GM18868 (cell line): ENCODE measurements at regions not wholly inside any gene's neighbourhood (a gene's known extent, or its start where the extent isn't known, plus 50 kb on each side); places are given as distances from the start of the nearest gene placed in this dataset.

Experiments
- ATAC-seq: cut with Tn5 transposase; IDR thresholded peaks from one replicate; pipeline ENCODE4 v1.9.1; 2021; ENCODE audit warnings: mild to moderate bottlenecking, moderate library complexity; ENCODE audit not compliant: unreplicated experiment

DNA sequence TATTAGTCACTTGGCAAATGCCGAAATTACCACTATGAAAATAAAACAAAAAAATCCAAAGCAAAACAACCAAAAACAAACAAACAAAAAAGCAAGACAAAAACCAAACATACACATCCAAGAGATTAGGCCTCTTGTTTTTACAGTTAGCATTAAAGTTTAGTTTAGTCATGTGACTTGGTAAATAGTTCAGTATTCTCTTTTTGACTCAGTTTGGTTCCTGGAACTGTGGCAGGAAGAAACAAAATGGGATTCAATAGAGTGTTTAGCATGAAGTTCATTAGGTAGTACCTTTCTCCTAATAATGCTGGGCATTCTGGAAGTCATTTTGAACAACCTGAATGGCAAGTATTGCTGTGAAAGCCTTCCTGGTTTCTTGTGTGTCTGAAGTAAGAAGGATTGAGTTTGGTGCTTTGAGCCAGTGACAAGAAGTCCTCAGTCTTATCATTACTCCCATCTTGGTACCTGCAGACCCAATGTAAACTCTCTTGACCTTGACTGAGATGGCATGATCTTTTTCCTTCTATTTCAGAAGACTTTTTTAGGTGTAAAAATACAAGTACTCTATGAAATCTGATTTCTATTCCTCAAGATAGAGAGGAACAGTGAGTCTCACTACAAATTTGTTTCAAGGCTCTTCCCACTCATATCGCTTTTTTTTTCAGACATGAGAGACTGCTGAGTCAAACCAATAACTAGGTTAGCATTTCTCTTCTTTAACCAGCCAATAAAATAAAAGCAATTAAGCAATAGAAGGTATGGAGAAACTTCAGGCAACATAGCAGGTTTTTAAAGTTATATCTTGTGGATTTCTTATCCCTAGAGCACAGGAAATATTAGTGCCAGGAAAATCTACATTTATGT is 223.6 kb upstream of the PREP start:
- peak; percentile 59 for ATAC-seq

DNA sequence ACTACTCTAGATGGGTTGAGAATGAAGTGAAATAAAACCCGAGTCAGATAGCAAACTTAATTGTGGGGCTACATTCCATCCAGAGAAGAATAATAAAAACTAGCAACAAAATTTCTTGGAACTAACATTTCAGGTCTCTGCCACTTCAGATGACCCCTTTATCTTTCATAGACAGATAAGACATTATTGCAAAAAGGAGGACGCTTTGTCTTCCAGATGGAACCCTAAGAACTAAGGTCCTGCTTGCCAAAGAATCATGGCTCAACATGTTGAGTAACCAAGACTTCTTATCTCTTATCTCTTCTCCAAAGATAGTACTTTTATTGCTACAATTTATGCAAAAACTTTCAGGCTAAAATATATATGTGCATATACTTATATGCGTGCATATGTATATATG is 221.1 kb upstream of the PREP start:
- ATAC-seq = no peak

DNA sequence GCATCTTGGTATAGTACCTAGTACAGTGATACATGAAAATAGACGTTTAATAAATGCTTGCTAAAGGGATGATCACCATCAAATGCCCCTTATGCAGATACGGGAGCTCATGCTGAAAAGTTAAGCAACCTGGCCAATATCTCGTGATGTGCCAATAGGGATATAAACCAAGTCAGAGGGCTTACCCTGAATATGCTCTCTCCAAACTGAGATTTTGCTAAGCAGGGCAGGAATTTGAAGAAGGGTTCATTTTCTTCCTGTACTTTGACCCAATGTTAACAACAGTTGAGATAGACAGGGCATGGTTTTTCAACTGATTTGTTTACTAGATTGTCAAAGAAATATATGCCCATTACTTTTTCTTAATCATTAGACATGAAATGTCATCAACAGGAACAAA is 219.3 kb upstream of the PREP start:
- ATAC-seq = no peak

DNA sequence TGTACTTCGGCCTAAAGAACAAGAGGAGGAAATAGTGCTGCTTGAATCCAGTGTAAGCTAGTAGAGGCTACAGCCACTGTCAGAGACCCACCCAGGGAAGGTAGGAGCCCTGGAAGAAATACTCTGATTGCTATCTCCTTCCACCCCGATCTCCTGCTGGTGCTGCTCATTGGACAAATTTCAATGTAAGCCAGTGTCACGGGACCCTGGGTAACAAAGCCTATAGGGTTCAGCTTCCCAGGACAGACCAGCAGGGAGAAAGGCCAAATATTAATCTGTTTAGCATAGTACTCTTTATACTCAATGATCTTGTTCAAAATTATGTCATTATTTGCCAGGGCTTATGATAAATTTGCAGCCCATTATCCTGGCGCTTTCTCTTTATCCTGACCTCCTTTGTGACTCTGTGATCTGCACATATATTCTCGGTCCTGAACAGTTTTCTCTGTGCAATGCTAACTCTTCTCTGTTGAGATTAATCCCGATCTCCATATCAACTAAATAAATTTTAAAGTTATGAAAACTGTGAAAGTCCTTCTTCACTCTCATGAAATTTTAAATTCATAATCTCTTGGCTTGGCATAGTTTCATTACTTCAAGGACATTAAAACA is 218.8 kb upstream of the PREP start:
- no peak for ATAC-seq

DNA sequence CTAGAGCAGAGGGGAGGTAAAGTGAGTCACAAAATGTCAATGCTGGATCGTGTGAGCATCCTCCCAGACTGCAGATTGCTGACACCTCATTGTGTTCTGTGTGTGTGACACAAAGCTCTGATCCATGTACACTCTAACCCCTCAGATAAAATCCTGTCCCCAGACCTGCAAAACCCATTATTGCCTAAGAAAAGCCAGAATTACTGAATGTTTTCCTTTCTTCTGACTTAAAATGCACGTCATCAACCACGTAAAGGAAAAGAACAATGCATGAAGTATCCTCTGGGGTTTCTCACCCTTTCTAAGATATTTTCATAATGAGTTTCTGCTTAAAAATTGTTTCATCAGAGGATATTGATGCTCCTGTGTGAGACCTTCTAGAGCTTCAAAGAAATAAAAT is 218.0 kb upstream of the PREP start:
- ATAC-seq = no peak

DNA sequence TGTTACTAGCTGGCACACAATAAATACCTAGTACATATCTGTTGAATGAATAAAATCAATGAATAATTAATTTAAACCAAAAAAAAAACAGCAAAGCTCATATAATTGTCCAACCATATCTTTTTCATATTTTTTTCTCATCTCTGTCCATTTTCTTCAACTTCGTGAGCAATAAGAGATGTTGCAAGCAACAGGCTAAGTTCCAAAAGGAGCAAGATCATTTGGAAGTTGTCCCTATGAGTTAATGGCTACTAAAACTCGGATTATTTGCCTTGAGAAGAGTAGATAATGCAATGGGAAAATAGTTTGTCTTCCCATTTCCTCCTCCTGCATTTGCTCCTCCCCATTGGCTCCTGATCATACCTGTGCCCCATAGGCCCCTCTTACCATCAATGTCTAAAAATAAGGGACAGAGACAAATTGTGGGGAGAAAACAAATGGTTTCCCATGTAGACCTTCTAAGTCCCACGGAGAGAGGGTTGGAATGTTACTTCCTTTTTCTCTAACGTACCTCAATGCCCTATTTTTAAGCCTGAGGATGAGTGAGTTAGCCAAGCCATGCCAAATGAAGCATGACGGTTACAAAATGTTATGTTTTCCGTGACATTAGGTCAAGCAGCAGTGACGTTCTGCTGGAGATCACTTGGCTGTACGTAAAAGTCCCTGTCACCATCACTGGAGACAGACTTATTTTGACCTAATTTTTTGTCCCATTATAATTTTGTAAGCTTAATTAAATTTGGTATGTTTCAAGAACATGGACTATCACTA is 217.3 kb upstream of the PREP start:
- ATAC-seq = no peak

DNA sequence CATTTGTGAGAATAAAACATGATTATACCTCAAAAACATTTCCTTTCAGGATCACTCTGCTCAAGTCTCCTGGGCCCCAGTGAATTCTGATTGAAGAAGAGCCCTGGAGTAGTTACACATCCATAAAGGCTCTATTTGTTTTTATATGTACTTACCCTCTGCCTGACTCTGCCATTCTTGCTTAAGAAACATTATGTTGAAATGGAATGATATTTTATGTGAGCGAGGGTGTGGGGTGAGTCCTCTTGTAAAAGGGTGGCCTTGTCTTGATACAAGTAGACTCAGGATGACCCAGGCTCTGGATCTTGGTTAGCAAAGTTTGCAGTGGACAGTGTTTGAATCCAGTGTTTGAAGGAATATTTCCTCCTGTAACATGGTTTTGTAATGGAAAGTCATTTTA is 215.4 kb upstream of the PREP start:
- no peak for ATAC-seq

DNA sequence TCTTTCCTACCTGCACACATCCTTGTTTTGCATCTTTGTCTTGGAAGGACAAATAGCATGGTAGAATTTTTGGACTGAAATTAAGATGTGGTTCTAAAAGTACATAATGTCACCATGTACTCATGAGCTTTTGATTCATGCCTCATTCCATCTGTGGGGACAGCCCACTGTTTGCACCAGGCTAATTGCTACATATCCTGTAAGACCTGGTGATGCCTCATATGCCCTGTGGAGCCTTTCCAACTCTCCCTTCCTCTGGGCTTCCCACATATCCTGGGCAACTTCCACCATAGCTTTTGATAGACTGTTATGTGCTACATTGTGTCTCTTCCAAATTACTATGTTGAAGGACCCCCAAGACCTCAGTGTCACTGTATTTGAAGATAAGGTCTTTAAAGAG is 213.6 kb upstream of the PREP start:
- no peak for ATAC-seq

DNA sequence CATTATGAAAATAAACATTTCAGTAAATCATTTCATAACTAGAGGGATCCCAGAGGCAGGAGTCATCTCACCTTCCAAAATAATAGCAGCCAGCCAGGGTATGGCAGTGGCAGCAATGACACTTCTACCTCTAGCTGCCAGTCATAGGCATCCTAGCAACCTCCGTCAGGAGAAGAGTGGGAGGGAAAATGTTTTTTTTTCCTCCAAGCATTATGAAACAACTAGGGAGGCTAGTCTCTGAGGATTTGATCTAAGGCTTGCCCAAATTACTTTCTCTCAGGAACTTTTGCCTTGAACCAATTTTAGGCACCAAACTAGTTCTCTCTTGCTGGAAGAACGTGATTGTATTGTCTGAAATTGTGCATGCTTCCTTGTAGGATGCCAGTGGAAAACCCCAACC is 208.7 kb upstream of the PREP start:
- ATAC-seq = no peak

DNA sequence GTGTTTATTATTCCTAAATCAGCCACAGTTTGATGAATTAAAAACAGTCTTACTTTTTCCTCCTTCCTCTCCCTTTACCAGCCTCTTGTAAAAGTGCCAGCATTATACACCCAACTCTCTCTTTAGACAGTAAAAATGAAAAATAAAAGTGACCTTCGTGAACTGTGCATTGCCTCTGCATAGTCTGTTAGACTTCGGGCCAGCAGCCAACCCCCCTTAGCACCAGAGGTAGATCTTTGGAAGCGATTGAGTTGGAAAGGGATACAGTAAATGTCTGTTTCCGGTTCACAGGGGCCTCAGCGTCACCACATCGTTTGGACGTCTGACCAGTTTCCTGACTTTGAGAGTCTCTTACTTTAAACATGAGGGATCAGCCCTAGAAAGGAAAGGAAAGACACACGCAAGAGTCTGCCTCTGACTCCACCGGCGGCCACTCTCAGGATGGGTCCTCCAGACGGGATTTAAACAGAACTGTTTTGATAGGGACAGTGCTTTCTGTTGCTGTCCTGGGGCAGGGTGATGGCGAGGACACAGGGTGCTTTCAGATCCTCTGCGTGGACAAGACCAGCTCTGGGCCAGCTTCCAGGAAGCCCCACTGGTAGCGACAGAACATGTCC is 206.6 kb upstream of the PREP start:
- no peak for ATAC-seq

DNA sequence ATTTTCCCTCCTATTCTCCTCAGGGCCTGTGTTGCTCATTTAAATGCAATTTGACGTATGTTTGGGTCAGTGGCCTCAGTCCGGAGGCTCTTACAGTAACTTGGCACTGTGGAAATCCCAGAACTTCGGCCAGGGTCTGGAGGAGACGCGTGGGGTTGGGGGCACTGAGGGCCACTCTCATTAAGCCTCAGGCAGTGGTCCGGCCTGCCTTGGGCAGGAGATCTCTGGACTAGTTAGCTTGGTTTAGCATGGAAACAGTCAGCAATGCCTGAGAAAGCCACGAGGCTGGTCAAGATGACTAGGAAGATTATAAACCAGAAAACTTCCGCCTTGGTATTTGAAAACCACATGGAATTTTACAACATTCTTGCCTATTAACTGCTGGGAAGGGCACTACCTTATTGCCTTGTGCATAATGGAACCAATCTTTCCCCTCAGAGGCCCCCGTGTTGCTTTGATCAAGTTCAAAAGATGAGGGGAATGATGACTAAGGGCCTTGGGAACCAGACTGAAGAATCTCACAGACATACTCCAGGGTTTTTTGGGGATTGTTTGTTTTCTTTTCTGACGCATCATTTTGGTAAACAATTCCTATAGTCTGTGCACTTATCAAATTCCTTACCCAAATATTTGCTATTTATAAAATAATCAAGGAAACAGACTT is 206.0 kb upstream of the PREP start:
- ATAC-seq = no peak

DNA sequence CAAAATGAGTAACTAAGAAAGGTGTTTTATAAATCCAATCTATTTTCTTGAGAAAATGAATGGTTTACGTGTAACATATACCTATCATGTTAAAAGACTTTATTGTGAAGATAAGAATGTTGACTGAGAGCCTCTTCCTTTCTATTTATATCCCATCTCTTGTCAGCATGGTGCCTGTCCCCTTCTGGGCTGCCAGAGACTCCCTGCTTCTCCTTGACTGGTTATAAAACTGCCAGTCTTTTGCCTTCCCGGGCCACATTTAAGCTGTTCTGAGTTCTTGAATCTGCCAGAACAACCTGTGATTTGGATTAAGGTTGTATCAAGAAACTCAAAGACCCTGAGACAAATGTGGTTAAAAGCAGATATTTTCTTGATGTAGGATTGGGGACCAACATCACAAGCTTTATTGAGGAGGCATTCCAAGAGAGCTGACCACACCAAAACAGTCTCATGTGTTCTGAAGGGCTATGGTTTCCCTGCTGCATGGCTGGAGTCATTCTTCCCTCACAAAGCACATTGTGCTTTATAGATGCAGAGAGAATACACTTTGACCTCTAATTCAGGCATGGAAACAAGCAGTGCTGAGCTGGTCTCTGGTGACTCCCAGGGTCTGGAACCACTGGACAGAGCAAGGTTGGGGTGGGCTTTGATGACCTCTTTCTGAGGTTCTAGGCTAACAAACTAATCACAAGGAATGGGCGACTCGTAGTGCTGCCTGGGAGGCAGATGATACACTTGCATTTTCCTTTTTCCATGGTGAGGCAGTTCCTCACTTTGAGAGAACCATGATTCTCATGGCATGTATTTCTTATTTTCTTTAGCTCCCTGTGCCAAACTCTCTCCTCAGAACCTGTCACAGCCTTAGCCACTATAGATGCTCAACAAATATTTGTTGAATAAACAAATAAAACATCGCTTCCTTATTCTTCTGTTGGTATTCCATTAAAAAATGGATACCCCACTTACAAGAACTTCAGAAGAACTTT is 205.0 kb upstream of the PREP start:
- ATAC-seq = no peak

DNA sequence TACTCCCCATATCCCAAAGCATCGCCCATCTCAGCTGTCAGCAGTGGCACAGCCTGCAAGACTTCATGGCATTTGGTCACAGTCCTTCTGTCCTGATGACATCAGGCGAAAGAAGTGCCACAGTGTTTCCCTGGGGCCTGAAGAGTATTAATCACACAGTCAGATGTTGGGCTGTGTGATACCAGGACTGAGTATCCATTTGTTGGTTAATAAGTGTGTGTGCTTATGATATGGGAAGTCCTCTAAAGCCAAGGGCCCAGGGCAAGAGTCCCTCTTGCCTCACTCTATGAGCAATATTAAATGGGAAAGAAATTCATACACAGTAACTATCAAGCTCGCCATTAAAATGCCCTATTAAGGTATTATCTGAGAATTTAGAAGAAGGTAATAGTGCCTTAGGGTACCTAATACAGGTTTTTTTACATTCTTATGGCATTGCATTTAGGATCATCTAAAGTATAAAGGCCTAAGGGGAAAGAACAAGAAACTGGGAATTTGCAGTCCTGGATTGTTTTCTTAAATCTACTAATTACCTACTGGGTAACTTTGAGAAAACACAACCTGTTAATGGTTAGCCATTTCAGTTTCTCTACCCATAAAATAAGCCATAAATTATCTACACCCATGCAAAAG is 204.1 kb upstream of the PREP start:
- no peak for ATAC-seq

DNA sequence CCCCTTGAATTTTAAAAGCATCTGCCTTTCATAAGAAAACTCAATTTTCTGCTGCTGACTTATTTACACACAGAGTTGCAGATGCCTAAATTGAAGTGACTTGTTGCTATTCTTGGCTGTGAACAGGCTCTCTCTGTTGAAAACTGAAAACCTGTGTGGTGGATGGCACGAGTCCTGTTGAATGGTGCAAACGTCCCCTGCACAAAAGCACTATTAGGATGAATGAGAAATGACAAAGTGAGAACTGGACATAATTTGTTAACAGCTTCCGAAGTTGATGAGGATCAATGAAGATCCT is 201.7 kb upstream of the PREP start:
- ATAC-seq = no peak

DNA sequence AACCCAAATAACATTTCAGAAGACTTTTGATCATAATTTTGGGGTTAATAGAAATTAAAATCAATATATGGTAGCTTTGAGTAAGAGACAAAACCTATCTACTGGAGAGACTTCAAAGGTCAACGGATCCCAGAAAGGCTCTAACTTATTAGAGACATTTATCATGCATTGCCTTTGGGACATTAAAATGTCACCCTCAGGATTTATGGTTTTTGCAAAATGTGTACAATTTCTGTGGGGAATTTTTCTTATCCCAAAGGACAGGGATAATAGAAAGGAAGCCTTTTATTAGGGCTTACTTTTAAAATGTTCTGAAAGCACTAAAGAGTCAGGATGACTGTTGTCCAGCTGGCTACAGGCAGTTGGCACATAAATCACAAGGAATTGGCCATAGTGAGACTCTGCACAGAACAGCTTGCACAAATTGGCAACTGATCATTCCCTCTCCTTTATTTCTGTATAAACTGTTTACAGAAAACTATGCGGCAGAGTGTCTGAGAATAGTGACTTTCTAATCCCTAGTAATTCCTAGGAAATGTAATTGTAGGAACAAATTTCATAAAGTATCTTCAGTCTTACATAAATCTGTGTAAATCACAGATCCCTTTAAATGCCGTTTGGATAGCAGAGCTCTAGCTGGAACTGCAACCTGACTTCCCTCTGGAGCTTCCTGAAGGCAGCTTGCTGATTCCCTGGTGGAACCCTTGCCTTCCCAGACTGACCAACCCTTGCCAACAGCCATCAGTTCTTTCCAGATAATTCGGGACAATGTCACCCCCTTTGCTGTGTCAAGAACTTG is 201.1 kb upstream of the PREP start:
- no peak for ATAC-seq

DNA sequence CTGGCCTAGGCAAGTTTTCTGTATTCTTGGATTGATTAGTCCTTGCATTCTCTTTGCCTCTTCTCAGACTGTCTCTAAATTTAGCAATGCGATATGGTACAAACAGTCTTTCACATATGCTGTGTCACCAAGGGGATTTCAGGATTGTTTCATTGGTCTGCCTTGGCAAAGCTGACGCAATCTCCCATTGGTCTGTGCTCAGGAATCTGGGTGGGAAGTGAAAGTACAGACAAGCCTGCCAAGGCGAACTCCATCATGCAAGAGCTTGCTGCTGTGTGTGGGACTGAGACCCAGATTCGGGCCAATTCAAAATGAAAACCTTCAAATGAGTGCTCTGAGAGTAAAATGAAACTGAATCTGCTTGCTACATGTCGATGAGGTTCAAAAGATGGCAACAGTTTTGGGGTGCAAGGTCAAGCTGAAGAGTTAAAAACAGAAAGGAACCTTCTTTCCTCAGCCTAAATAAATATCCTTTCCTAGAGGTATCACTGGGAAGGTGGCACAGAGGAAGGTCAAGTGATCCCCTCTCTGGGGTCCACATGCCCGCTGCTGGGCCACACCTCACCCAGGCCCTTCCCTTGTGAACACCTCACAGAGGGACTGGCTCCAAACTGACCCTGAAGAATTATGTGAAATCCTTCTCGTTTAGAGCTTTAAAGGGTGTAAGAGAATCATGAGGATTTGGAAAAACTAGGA is 198.8 kb upstream of the PREP start:
- ATAC-seq = peak; percentile 88

DNA sequence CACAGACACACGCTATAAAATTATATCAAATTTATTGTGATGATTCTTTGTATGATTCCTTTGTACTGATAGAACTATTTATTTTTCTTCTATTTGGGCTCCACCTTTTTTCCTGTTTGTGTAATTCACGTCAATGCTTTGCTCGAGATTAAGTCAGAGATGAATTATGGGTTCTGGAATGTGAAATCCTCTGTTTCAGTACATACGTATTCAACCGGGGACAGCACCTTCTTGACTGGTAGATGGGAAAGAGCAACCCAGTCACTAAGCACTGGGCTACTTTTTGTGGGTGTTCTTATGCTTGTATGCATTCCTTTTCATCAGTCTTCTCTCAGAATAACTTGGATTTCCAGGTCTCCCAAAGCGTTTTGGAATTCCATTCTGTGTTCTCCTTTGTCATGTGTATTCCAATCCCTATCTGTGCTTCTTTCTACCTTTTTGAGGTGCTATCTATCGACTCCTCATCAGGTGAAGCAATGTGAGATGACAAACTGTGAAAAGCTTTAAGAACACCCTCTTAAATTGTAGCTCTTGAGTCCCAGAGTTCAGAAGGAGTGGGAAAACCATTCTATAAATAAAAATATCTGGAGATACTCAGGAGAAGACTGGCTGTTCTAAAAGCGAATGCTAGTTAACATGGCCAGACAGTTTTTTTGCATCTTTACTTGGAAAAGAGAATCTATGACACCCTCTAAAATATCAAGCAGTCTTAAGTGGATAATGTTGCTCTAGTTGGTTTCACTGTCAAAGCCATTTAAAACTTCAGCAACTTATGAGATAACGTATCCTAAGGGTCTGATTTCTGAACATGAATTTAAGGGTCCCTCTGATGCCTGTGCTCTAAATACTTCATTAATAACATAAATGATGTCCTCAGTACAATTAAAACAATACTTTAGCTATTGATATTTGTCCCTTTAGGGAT is 197.7 kb upstream of the PREP start:
- no peak for ATAC-seq
